HepG2 (cell line): ENCODE measurements at regions not wholly inside any gene's neighbourhood (a gene's known extent, or its start where the extent isn't known, plus 50 kb on each side); places are given as distances from the start of the nearest gene placed in this dataset.
A peak's percentile ranks its signal among the peaks of the same experiment; 100 is the strongest.

Experiments used
- ARNT2 ChIP-seq: sonication (generic); formaldehyde crosslinking; IDR thresholded peaks from 2 replicates; pipeline ENCODE4 v1.8.0; 2022; ENCODE audit warnings: mild to moderate bottlenecking, low read depth, missing genetic modification reagents, moderate library complexity
- ATF7-NPFF ChIP-seq: sonication (generic); formaldehyde crosslinking; IDR thresholded peaks from 2 replicates; pipeline ENCODE4 v1.8.1; 2023; ENCODE audit warnings: mild to moderate bottlenecking, low read depth, missing genetic modification reagents, moderate library complexity
- BATF2 ChIP-seq: sonication (generic); formaldehyde crosslinking; IDR thresholded peaks from 2 replicates; pipeline ENCODE4 v1.8.0; 2022; ENCODE audit warnings: mild to moderate bottlenecking, missing genetic modification reagents, moderate library complexity
- DZIP1 ChIP-seq: sonication (generic); formaldehyde crosslinking; IDR thresholded peaks from 2 replicates; pipeline ENCODE4 v1.5.0; 2020; ENCODE audit warnings: mild to moderate bottlenecking, missing genetic modification reagents
- ELF3 ChIP-seq: IDR thresholded peaks from 2 replicates; pipeline ENCODE4 v1.6.1; 2016; ENCODE audit warnings: missing genetic modification reagents, missing compliant biosample characterization
- ETV5 ChIP-seq: IDR thresholded peaks from 2 replicates; pipeline ENCODE4 v1.6.1; 2018; ENCODE audit warnings: missing biosample characterization, missing genetic modification reagents, inconsistent platforms, borderline replicate concordance
- GLI4 ChIP-seq: sonication (generic); formaldehyde crosslinking; IDR thresholded peaks from 2 replicates; pipeline ENCODE4 v1.5.1; 2020; ENCODE audit warnings: missing genetic modification reagents, mild to moderate bottlenecking, moderate library complexity, borderline replicate concordance
- KAT2B ChIP-seq: fragments of 150-350 bp; IDR thresholded peaks from 2 replicates; pipeline ENCODE4 v1.6.1; 2014; ENCODE audit warnings: low read depth, low read length, borderline replicate concordance
- TEAD3 ChIP-seq: optimal IDR thresholded peaks from 2 replicates; pipeline ENCODE3; 2016; ENCODE audit warnings: borderline replicate concordance
- TMF1 ChIP-seq: sonication (generic); formaldehyde crosslinking; IDR thresholded peaks from 2 replicates; pipeline ENCODE4 v1.8.1; 2022; ENCODE audit warnings: low read depth, missing genetic modification reagents
- ZBTB1 ChIP-seq: sonication (generic); formaldehyde crosslinking; IDR thresholded peaks from 2 replicates; pipeline ENCODE4 v1.4.0; 2020; ENCODE audit warnings: missing genetic modification reagents, borderline replicate concordance
- ZFP1 ChIP-seq: IDR thresholded peaks from 2 replicates; pipeline ENCODE4 v1.6.1; 2016
- ZFP62 ChIP-seq: sonication (generic); formaldehyde crosslinking; IDR thresholded peaks from 2 replicates; pipeline ENCODE4 v1.4.0; 2020; ENCODE audit warnings: missing genetic modification reagents
- ZNF12 ChIP-seq: sonication (generic); formaldehyde crosslinking; IDR thresholded peaks from 2 replicates; pipeline ENCODE4 v1.5.0; 2020; ENCODE audit warnings: missing genetic modification reagents
- ZNF362 ChIP-seq: sonication (generic); formaldehyde crosslinking; IDR thresholded peaks from 2 replicates; pipeline ENCODE4 v1.4.0; 2020; ENCODE audit warnings: missing genetic modification reagents, mild to moderate bottlenecking, borderline replicate concordance
- ZNF563 ChIP-seq: sonication (generic); formaldehyde crosslinking; IDR thresholded peaks from 2 replicates; pipeline ENCODE4 v1.8.0; 2022; ENCODE audit warnings: mild to moderate bottlenecking, moderate library complexity, missing genetic modification reagents
- ZNF850 ChIP-seq: sonication (generic); formaldehyde crosslinking; conservative IDR thresholded peaks from 2 replicates; pipeline ENCODE4 v1.9.0; 2021; ENCODE audit warnings: mild to moderate bottlenecking, missing genetic modification reagents
- TF ChIP-seq, protein P1 (sequence below): sonication (generic); formaldehyde crosslinking; IDR thresholded peaks from 2 replicates; pipeline ENCODE4 v1.4.0; 2020; ENCODE audit warnings: missing genetic modification reagents

- TF ChIP-seq KAT2B = no peak
- TF ChIP-seq ZNF563 (CRISPR knock-in tag) = no peak; the same call in 1 of the 2 replicates
- TF ChIP-seq ZFP62 = no peak
- TF ChIP-seq ELF3 (CRISPR knock-in tag) = 0 out of 2 replicates have a peak, but pooled peaks have one; percentile 6
- no peak for TF ChIP-seq ZBTB1 (CRISPR knock-in tag)
- TF ChIP-seq TMF1 (CRISPR knock-in tag) = no peak
- TF ChIP-seq ZFP1 (CRISPR knock-in tag) = no peak
- no peak for TF ChIP-seq DZIP1 (CRISPR knock-in tag)
- TF ChIP-seq ZNF362 (CRISPR knock-in tag) = no peak
- TF ChIP-seq GLI4 = 0 out of 2 replicates have a peak, but pooled peaks have one; percentile 43
- TF ChIP-seq ARNT2 (CRISPR knock-in tag) = 0 out of 2 replicates have a peak, but pooled peaks have one; percentile 39
- TF ChIP-seq, protein P1, sequence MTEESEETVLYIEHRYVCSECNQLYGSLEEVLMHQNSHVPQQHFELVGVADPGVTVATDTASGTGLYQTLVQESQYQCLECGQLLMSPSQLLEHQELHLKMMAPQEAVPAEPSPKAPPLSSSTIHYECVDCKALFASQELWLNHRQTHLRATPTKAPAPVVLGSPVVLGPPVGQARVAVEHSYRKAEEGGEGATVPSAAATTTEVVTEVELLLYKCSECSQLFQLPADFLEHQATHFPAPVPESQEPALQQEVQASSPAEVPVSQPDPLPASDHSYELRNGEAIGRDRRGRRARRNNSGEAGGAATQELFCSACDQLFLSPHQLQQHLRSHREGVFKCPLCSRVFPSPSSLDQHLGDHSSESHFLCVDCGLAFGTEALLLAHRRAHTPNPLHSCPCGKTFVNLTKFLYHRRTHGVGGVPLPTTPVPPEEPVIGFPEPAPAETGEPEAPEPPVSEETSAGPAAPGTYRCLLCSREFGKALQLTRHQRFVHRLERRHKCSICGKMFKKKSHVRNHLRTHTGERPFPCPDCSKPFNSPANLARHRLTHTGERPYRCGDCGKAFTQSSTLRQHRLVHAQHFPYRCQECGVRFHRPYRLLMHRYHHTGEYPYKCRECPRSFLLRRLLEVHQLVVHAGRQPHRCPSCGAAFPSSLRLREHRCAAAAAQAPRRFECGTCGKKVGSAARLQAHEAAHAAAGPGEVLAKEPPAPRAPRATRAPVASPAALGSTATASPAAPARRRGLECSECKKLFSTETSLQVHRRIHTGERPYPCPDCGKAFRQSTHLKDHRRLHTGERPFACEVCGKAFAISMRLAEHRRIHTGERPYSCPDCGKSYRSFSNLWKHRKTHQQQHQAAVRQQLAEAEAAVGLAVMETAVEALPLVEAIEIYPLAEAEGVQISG (CRISPR knock-in tag) = peak; percentile 49
- peak; percentile 62; the same call in 1 of the 2 replicates for TF ChIP-seq ETV5 (CRISPR knock-in tag)
- no peak for TF ChIP-seq TEAD3 (CRISPR knock-in tag)
- no peak; the same call in none of the 2 replicates for TF ChIP-seq ATF7-NPFF (CRISPR knock-in tag)
- no peak for TF ChIP-seq ZNF12
- no peak for TF ChIP-seq ZNF850 (CRISPR knock-in tag)
- TF ChIP-seq BATF2 (CRISPR knock-in tag) = no peak
These were observed 85.0 kb upstream of the MELK start (continued) for GRCh38 chr9:36487482-36488388.
